HG03159 (cell line): ENCODE measurements at regions not wholly inside any gene's neighbourhood (a gene's known extent, or its start where the extent isn't known, plus 50 kb on each side); places are given as distances from the start of the nearest gene placed in this dataset.
"Not testable (repeated sequence)": the region's sequence is repeated elsewhere in the genome, so short reads cannot be mapped to it uniquely, and the experiment has no call there.

ENCODE experiments used
- ATAC-seq: cut with Tn5 transposase; IDR thresholded peaks from one replicate; pipeline ENCODE4 v1.9.1; 2021; ENCODE audit warnings: mild to moderate bottlenecking, moderate library complexity; ENCODE audit not compliant: unreplicated experiment

DNA sequence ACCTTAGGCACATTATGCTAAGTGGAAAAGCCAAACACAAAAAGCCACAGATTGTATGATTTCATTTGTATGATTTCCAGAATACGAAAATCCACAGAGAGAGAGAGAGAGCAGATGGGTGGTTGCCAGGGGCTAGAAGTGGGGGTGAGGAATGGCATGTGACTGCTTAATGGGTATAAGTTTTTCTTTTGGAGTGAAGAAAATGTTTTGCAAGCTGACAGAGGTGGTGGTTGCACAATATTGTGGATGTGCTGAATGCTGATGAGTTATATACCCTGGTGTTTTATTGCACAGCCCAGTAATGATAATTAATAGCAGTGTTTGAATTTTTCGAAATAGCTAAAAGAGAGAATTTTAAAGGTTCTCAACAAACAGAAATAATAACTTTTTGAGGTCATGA lies 386.1 kb upstream of the HS3ST1 start:
- no peak for ATAC-seq

DNA sequence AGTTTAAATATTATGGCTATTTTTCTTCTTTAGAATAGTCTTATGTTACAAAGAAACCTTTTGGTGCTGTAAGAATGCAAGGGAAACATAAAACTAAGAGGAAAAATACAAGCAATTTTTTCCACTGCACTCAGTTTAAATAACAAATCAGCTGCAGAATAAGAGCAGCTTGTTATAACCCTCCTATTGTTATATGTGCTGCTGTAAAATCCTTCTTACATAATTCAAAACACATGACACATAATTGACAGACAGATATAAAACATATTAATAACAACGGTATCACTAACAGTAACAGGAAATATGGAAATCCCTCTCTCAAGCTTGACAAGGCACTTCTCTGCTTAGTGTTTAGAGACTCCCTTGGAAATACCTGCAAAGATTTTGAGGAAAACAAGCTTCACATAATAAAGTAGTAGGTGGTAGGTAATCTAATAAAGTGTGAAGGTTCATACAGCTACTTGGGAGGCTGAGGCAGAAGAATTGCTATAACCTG lies 385.3 kb upstream of the HS3ST1 start:
- ATAC-seq = no peak

DNA sequence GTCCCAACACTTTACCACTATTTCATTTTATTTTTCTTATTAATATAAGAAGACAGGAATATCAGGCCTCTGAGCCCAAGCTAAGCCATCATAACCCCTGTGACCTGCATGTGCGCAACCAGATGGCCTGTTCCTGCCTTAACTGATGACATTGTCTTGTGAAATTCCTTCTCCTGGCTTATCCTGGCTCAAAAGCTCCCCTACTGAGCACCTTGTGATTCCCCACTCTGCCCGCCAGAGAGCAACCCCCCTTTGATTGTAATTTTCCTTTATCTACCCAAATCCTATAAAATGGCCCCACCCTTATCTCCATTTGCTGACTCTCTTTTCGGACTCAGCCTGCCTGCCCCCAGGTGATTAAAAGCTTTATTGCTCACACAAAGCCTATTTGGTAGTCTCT lies 382.8 kb upstream of the HS3ST1 start:
- ATAC-seq = not testable (repeated sequence)

DNA sequence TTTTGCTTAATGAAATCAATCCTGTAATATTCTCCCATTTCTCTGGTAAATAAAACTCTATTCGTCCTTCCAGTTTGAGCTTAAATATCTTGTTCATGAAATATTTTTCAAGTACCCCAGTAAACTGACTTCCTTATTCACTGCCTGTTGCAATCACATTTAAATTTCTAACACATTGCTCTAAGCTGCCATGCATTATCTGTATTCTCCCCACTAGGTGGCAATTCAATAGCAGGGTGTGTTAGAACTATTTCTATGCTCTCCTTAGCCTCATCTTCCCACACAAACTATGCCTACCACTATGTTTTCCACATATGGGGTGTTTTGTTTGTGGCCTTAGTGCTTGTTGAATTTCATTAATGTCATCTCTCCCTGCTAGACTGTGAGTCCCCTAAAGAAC lies 377.1 kb upstream of the HS3ST1 start:
- peak; percentile 70 for ATAC-seq

DNA sequence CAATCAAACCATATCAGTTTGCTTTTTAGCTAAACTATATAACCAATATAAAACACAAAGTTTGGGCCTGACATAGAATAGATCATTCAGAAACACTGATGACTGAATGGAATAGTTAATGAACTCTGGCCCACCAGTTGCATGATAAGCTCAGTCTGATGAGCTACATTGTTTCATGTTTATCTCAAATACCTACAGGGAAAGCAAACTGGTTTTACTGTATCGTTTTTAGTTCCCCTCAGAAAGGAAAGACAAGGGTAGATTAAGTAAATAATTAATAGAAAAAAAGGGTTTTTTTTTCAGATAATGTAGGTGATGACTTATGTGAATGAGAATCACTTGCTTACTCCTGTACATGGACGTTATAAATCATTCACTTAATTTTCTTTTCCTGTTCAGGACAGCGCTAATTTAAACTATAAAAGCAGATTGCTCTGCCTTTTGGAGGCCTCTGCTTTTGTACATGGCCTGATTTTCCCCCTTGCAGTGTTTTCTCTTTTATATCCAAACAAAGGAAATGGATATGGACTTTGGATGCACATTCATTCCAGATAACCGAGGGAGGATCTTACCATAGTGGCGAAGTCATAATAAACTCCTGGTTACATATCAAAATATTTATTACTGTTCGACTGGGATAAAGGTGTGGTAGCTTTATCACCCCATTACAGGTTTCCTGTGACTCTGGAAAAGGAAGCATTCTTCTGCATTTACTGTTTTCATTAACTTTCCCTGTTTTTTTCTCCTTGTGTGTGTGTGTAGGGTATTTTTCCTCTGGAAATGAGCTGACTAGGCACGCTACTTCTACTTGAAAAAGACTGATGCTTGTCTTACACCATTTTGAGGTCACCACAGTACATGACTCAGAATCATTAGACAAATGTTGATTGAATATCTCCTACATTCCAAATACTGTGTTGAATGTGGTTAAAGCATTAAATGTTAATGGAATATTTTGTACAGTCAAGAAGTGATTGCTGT lies 373.1 kb upstream of the HS3ST1 start:
- peak; percentile 95 for ATAC-seq

DNA sequence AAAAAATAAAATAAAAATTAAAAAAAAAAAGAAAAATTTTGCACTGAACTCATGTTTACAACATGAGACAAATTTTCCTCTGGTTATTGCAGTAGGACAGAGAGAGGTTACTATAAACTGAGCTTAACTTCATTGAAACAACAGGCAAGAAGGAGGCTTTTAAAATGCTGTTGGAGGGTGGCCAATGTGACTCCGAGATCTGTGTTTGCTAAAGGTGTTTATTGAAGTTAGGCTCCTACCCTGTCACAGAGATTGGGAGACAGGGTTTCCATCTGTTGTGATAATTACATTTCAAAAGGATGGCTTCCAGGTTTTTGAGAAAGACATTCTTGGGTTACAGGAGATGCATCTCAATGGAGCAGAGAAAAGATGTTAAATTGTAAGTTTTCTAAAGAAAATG lies 370.5 kb upstream of the HS3ST1 start:
- ATAC-seq = no peak

DNA sequence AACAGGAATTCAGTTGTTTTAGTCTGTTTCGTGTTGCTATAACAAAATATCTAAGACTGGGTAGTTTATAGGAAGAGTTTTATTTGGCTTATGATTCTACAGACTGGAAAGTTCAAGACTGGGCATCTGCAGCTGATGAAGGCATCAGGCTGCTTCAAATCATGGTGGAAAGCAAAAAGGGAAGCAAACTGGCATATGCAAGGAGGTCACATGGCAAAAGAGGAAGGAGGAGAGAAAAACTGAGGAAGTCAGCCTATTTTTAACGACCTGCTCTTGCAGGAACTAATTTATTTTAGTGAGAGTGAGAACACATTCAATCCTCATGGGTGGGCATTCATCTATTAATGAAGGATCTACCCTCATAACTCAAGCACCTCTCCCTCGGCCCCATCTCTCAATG lies 363.1 kb upstream of the HS3ST1 start:
- ATAC-seq = no peak

DNA sequence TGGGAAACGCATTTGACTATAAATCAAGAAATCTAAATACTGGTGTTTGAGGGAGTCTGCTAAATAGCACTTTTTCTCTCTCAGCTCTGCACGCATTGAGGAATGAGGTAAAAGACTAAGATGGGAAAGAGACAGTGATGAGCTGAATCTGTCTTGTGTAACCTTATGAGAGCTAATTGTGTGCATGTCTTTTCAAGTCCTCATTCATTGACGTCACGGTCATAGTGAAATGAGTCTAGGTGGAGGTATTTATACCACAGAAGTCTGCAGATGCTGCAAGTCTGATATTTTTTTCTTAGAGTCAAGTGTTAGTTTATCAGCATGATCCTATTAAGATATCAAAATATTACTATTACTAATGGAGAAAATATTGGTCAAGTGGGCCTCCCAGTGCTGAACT lies 361.5 kb upstream of the HS3ST1 start:
- no peak for ATAC-seq

DNA sequence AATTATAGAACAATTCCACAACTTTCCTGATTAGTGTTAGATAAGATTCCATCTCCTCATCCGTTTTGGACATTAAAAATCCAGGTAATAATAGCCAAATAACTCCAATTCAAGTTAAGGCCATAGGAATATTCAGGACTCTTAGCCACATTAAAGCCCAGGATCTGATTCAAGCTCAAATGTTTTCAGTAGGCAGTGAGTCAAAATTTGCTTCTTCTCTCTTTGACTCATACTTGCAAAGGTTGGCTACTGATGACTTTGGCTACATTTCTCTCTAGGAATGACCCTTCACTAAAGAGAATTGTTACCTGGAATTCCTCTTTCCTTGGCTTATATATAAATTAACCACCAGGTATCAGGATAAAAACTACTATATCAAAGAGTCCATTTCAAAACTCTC lies 354.9 kb upstream of the HS3ST1 start:
- ATAC-seq = no peak

DNA sequence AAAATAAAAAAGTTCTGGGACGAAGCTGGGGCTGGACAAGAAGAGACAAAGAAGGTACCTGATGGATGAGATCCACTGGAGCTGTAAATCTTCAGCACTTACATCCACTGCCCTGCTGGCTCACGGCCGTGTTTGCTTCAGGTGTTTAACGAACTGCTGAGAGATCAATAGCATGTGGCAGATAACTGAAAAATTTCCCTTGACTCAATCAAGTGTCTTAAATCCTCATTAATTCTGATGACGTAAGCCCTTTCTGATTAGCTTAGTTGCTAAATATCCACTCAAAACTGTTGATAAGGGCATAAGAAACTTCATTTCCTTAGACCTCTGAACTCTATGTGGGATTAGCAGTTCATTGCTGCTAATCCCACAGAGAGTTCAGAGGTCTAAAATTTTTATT lies 354.2 kb upstream of the HS3ST1 start:
- no peak for ATAC-seq

DNA sequence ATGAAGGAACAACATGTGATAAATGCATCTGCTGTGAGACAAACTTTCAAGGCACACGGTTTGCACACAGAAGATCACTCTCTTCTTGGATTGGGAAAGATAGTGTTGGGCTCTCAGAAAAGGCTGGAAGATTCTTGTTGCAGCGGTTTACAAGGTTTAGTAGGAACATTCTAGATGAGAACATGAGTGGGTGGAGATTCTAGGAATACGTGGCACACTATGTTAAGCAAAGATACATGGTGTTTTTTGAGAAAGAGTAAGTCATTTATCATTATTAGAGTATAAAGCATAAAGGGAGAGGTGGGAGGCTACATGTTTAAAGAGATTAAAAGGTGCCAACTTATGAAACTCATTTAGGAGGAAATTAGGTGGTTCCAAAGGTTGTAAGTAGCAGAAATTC lies 348.8 kb upstream of the HS3ST1 start:
- ATAC-seq = no peak

DNA sequence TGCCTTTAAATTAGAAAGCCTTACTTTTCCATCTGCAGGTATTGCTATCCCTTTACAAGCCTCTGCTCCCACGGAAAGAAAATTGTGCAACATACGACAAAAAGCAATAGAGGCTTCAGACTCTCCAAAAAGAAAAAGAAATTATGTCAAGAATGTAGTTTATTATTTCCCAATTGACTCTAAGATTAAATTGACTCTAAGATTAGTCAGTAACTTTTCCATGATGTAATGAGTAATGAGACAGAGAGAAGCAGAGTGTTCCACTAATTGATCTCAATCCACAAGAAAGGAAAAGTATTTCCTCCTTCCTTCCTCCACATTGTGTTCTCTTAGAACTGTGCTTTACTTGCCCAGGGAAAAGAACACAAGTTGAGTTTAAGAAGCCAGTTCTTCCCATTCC lies 345.7 kb upstream of the HS3ST1 start:
- ATAC-seq = no peak

DNA sequence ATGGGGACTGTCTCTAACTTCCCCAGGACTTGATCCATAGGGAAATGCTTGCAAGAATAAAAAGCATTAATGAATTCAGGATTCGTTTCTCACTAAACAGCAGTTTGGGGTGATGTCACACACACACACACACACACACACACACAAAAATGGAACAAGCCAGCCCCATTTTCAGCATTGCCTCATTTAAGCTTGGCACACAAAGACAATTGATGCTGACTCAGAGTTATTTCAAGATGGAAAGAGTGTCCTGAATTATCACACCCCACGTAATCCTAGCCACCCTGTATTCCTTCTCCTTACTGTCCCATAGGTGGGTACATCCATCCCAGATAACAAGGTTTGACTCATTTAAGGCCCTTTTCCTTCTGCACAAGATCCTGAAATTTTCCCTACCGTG lies 345.1 kb upstream of the HS3ST1 start:
- ATAC-seq = no peak

DNA sequence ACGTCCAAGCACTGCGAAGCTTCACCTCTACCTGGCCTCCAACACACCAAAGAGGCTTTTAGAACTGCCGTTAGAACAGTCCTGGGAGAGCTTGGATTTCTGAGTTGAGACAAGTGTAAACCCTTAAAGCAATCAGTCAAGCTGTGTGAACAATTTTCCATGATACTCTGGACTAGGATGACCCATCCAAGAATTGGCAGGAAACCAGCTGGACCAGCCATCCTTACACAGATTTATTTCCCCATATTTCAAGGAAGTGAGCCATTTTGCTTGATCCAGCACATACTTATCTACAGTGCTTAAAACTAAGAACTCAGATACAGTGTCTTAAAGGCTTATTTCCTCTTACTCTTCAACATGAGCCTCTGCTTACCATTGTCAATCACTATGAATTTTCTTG lies 340.7 kb upstream of the HS3ST1 start:
- no peak for ATAC-seq

DNA sequence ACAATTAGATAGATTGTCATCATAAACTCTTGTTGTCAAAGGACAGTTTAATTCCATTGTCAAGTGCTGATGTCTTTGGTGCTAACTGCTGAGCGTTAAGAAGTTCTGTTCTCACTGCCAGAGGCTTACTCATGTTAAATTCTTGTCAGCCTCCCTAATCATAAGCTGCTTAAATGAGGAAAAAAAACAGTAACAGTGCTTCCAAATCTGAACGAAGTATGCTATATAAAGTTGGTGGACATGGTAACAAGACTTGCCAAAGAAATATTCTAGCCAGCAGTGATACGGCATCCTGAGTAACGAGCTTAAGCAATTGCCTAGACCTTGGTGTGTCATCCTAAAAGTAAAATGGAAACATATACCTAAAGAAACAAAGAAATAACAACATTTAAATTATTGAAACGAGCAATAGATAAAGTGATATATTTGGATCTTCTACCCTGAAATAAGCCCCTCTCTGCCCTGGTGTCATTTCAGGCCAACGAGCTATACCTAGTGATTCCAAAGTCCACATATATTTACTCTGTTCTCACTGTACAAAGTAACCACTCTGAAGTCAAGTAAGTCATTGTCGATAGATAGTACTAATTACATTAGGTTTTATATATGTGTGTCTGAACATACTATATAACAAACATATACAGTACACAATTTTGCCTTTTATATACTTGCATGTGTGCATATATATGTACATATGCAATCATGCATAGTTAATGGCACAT lies 339.7 kb upstream of the HS3ST1 start:
- no peak for ATAC-seq

DNA sequence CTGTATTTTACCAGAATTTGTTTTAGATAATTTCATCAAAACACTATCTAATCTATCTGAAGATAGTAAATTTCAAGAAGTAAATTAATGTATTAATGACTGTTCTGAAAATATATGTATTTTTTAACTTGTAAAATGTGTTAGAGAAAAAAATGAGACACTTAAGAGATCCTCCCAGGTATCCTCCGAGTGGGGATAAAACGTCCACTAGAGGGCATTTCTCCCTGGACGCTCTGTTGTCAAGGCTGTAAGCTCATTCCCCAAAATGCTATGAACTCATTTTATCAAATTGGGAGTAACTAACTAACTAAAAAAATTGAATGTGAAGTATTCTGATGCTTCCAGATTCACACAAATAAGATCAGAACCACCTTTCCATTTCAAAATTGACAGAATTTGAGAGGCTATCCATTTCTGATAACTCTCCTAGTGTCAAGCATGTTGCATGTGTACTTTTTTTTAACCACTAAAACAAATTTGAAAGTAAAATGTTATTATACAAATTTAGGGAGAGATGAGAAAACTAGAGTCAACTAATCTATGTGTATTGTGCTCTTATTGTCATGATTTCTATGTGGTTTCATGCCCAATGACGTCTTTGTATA lies 337.3 kb upstream of the HS3ST1 start:
- ATAC-seq = peak; percentile 77

DNA sequence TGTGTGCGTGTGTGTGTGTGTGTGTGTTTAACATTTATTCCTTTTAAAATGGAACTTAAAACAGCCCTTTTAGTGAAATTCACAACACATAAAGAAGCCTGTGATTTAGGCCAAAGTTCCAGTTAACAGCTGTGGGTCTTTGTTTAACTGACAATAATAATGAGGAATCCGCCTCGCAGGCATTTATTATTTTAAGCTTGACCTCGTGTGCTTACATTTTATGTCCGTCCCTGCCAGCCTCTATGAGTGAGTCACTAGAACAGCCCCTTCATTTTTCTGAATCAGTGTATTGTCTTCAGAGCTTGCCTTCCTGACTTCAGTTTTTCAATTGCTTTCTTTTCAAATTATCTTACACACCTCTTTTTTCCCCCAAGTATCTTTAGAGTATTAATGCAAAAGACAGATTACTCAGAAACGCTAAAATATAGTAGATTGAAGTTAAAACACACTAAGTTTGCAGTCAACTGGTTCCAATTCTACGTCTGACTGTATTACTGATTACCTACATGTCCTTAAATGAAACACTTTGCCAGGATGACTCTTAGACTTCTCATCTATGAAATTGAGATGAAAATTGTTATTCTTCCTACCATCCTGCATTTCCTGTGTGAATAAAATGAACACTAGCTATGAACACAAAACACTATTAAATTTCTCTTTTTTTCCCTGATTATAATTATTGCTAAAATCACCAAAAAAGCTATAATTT lies 319.6 kb upstream of the HS3ST1 start:
- ATAC-seq = no peak

DNA sequence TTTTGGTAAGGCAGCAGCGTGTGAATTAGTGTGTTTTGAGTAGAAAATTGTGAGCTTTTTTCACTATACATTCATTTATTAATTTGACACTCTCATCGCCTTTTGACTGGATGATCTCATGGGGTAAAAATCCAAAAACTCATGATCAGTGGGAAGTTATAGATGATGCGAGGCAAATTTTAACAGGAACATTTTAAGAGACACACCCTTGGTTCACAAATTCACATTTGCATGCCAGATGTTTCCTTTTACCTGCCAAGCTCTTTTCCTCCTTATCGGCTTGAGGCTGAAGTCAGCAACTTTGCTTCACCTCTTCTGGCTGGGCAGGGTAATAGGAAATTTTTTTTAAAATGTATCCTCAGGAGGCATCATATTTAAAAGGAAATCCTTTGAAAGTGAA lies 318.0 kb upstream of the HS3ST1 start:
- no peak for ATAC-seq

DNA sequence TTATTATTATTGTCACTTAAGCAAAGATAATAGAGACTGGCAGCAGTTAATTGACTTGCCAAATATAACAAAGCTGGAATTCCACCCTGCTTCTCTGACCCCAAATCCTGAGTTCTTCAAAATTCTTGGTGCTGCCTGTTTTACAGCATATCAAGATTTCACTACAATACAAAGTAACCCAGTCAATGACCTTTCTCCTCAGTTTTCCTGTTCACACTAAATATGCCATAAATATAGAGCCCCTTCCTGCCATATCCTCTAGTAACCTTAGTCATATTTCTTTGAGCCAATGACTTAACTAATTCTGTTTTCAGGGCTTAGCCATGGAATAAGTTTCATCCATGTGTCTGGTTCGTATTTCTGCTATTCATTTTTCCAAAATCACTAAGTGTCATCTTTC lies 315.3 kb upstream of the HS3ST1 start:
- no peak for ATAC-seq

DNA sequence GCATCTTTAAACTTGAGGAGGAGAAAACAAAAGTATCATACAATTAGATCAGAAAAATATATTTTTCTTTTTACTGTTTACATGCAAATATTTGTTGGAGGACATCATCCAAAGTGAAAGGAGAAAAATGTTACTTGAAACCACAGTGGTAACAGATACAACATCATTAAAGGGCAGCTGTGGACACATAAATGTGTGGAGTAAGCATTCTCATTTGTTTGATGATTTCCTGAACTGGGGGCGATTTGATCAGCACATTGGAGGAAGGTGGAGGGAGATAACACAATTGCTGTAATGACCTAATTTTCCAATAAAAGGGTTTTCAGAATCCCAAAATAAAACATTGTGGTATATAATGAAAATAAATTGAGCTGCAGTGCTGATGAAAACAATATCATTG lies 314.5 kb upstream of the HS3ST1 start:
- ATAC-seq = no peak

DNA sequence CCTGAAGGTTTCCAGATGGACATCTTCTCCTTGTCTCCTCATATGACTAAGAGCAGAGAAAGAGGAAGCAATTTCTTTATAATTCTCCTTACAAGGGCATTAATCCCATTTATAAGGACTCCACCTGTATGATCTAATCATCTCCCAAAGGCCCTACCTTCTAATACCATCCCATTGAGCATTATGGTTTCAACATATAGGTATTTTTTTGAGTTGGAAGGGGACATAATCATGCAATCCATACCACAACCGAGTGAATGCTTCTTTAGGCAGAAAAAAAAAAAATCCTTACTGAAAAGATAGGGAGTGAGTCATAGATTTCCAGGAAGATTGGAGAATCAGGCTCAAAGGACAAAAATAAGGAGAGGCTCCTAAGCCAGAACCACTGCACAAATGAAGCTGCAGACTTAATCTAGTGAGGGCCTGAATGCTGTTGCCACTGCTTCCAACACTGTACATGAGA lies 312.5 kb upstream of the HS3ST1 start:
- no peak for ATAC-seq
